ENCODE measurements at regions not wholly inside any gene's neighbourhood (a gene's known extent, or its start where the extent isn't known, plus 50 kb on each side); places are given as distances from the start of the nearest gene placed in this dataset.

GRCh38 chr6:134520181-134521115 lies 202.5 kb upstream of the SGK1 start:
- DNase-seq: no peak

DNA sequence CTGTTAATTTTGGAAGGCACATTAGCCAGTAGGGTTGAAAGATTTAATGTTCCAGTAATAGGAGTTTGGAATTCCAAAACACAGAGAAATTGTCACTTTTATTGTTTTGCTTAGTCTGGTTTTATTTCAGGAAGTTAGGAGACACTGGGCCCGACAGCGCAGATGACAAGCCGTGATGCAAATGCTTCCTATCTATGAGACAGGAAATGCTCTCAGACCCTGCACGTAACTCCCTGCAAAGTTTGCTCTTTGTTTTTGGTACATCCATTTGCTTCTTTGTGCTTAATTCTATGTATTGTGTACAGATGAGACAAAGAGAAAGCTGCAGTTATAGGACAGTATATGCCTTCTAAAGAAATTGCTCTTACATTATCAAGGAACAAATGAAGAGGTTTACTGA lies 201.6 kb upstream of the SGK1 start:
- peak in 1 of 14 donors; percentile 10 for DNase-seq

DNA sequence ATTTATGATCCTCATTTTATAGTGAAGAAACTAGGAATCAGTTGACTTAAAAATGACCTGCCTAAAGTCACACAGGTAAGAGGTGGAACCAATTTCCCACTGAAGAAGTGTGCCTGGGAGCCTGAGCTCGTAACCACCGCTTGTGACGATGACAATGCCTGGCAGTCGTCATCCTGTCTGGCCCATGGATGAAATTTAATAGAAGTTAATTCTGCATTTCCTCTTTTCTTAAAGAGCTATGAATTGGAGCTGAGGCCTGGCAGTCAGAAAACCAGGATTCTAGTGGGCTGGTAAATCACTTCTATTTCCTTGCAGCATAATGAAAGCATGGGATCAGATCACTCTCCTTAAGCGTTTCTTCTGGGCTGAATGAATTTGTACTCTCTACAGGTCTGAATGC lies 200.0 kb upstream of the SGK1 start:
- no peak for DNase-seq

- DNase-seq: peak in 6 of 14 donors; percentile 33 to 70 (median 44)
These were observed 199.3 kb upstream of the SGK1 start for GRCh38 chr6:134517145-134517658.

GRCh38 chr6:134516582-134516981 lies 198.7 kb upstream of the SGK1 start:
- DNase-seq: no peak

- no peak for DNase-seq
These were observed 198.1 kb upstream of the SGK1 start for GRCh38 chr6:134515986-134516385.

DNA sequence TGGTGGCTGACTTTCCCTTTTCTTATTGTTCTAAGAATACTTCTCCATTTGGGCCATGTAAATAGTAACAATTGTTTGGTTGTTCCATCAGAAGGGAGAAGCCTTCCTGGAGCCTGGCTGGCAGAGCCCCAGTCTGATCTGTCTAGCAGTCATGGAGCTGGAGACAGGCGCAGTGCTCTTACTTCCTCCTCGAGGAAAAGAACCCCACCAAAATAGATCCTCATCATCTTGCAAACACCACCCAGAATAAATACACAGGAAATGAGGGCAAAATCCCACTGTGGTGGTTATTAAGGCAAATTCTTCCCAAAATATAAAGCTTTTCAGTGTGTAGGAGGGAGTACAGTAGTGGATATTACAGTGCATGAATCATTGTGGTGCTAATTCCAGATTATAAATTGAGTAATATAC lies 195.1 kb upstream of the SGK1 start:
- DNase-seq: peak in 5 of 14 donors; percentile 33 to 60 (median 44)

DNA sequence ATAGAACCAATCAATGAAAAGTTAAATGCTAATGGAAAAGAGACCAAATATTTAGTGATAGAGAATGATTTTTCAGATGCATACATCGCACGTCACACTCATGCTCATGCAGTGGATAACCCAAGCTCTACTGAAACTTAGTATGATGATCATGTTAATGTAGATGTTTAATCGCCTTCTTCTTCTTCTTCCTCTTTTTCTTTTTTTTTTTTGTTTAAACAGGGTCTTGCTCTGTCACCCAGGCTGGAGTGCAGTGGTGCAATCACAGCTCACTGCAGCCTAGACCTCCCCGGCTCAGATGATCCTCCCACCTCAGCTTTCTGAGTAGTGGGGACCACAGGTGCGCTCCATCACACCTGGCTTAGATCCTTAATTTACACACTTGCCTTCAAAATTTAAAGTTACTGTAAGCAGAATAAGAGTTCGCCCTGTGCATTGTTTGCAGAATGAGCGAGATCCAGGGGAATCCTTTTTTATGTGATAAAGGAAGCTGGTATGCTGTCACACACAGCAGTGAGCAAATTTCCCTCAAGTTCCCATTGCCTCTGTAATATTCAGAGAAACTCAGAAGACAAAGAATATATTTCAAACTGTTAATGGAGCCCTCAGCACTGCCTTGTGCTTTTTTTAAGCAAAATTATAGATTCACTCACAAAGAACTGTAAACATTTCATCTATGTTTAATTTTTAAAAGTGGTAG lies 194.2 kb upstream of the SGK1 start:
- DNase-seq: no peak

DNA sequence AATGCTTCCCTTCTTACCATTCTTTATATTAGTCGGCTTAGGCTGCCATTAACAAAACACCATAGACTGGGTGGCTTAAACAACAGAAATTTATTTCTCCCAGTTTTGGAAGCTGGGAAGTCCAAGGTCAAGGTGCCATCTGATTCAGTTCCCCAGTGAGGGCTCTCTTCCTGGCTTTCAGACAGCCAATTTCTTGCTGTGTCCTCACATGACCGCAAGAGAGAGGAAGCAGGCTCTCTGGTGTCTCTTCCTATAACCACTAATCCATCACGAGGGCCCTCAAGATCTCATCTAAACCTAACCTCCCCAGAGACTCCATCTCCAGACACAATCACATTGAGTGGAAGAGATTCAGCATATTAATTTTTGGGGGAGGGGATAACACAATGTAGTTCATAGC lies 193.0 kb upstream of the SGK1 start:
- peak in 1 of 14 donors; percentile 9 for DNase-seq

DNA sequence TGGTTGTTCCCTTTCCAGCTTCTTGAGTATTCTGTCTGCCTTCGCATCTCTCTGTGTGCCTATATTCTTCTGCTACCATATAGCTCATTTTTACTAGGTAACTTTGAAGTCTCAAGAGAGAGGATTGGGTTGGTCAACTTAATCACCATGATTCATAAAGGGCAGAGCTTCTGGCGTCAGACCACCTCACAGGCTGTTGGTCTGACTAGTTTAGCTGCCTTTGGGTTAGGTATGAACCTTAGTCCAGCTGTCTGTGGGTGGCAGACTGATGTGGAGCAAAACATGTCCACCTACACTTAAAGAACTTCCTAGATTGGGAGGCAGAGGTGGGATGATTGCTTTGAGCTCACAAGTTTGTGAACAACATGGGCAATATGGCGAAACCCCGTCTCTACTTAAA lies 192.2 kb upstream of the SGK1 start:
- DNase-seq: no peak

DNA sequence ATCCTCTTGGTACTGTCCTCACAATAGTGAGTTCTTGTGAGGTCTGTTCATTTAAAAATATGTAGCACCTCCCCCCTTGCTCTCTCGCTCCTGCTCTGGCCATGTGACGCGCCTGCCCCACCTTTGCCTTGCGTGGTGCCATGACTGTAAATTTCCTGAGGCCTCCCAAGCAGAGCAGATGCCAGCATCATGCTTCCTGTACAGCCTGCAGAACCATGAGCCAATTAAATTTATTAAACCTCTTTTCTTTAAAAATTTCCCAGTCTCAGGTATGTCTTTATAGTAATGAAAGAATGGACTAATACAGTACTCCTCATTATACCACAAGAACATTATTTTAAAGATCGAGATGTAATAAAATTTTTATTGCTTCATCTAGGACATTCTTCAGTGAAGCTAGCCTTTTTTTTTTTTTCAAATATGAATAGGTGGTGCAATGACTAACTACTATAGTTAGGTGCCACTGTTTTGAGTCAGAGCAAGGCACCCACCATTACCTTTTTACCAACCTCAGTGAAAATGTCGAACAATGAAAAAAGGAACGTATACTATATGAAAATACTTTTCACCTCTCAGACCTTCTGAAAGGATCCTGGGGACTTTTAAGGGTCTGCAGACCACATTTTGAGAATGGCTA lies 191.1 kb upstream of the SGK1 start:
- no peak for DNase-seq

- DNase-seq: no peak
These were observed 188.2 kb upstream of the SGK1 start for GRCh38 chr6:134506162-134506561.

DNA sequence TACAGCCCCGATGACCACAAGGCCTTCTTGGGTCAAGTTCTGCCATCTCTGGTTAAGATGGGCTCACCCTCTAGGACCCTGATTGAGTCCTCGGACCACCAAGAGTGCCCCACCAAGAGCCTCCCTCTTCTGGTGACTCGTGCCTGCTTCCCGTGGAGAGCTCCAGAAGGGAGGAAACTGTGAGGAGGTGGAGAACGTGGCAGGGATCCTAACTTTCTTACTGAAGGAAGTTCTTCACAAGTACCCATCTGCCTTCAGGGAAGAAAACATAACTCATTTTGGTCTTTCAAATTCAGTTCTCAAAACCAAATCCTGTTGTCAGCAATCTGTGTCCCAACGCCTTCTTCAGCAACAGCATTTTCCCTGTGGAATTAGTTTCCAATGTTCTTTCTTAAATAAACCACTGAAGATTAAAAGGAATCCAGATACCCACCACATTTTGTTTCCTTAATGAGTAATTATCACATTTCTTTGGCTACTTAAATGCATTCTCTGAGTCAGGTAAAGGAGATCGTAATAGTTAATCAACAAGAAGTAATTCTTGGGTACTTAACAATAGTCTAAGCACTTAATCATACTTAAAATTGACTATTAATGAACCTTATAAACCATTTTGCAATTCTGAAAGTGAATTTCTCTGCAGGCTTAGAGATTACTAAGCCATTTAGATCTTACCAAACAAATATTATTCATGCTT lies 185.8 kb upstream of the SGK1 start:
- no peak for DNase-seq

- peak in 7 of 14 donors; percentile 24 to 64 (median 55) for DNase-seq
These were observed 185.0 kb upstream of the SGK1 start for GRCh38 chr6:134502614-134503549.

GRCh38 chr6:134495890-134496248 lies 178.0 kb upstream of the SGK1 start:
- no peak for DNase-seq

- no peak for DNase-seq
These were observed 177.4 kb upstream of the SGK1 start for GRCh38 chr6:134495203-134495889.

- DNase-seq: no peak
These were observed 175.9 kb upstream of the SGK1 start for GRCh38 chr6:134493789-134494188.

DNA sequence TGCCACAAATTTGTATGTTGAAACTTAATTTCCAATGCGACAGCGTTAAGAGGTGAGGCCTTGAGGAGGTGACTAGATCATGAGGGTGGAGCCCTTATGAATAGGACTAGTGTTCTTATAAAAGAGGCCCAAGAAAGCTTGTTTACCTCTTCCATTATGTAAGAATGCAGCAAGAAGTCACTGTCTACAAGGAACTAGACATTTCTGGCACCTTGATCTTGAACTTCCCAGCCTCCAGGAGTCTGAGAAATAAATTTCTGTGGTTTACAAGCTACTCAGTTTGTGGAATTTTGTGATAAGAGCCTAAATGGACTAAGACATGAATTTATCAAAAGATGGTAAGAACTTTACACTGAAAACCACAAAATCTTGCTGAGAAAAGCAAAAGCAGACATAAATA lies 173.6 kb upstream of the SGK1 start:
- DNase-seq: no peak

GRCh38 chr6:134482593-134483270 lies 164.8 kb upstream of the SGK1 start:
- DNase-seq: no peak

DNA sequence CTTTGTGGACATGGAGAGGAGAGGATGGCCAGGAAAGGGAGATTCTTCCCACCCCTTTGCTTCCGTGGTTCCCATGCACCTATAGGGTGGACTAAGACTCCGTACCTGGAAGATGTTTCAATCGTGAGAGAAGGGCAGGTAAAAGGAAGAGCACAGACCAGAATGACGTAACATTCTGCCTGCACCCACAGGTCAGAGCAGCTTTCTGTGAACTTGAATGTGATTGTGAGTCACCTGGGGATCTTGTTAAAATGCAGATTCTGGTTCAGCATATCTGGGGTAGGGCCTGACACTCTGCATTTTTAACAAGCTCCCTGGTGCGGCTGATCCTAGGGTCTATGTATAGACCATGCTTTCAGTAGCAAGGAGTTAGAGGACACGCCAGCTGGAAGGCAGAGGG lies 164.1 kb upstream of the SGK1 start:
- no peak for DNase-seq
